Esophagus squamous epithelium (tissue), 5 donors: ENCODE measurements at regions not wholly inside any gene's neighbourhood (a gene's known extent, or its start where the extent isn't known, plus 50 kb on each side); places are given as distances from the start of the nearest gene placed in this dataset.

Experiments used
- DNase-seq: peaks from one replicate; lab custom pipeline; 2025; lab: John Stamatoyannopoulos, UW
- H3K27ac ChIP-seq, 4 donors: fragments of 200-600 bp; sonication (generic); one replicate each; pipeline ENCODE4 v1.5.1; 2016 to 2019; ENCODE audit warnings: mild to moderate bottlenecking in 1 of 4
- H3K27me3 ChIP-seq, 4 donors: fragments of 200-600 bp; sonication (generic); 1 replicate in 3 of 4; 2 replicates in 1 of 4; pipeline versions ENCODE4 v1.5.1 to v1.6.0; 2017 to 2021; ENCODE audit warnings: antibody characterized with exemption in 1 of 4
- H3K36me3 ChIP-seq, 3 donors: fragments of 200-600 bp; sonication (generic); one replicate each; pipeline ENCODE4 v1.5.1; 2016 to 2019
- H3K4me1 ChIP-seq, 3 donors: fragments of 200-600 bp; sonication (generic); one replicate each; pipeline ENCODE4 v1.5.1; 2017 to 2019
- H3K4me3 ChIP-seq, 4 donors: fragments of 200-600 bp; sonication (generic); 1 replicate in 3 of 4; 2 replicates in 1 of 4; pipeline ENCODE4 v1.5.1; 2016 to 2019; ENCODE audit warnings: mild to moderate bottlenecking in 2 of 4, moderate library complexity in 1 of 4
- H3K9me3 ChIP-seq, 3 donors: fragments of 200-600 bp; sonication (generic); one replicate each; pipeline ENCODE4 v1.5.1; 2016 to 2019
- POLR2A ChIP-seq, 4 donors: fragments of 450-650 bp; IDR thresholded peaks; one replicate each; pipeline ENCODE4 v1.6.1; 2017; ENCODE audit warnings: antibody characterized with exemption in 4 of 4, mild to moderate bottlenecking in 4 of 4, moderate library complexity in 3 of 4
- WGBS, 2 donors: methylation state at CpG; one replicate each; pipeline ENCODE4 v1.1.5; 2018; 5-methylcytosine and 5-hydroxymethylcytosine counted together
- intact Hi-C: fragments of 100-400 bp; cut with DNase I; formaldehyde crosslinking; loops from one replicate; pipeline ENCODE4 v1.15.0; 2022
- TF ChIP-seq, protein P1 (sequence below), 6 experiments: fragments of 450-650 bp in 4 of 6; fragments of 200-600 bp in 2 of 6; sonication (generic) in 2 of 6; IDR thresholded peaks; one replicate each; pipeline ENCODE4 v1.5.1; 2016 to 2019; ENCODE audit warnings: antibody characterized with exemption in 6 of 6, mild to moderate bottlenecking in 4 of 6, moderate library complexity in 4 of 6
- donor health status: DM: yes; HTN: yes; CAD: no.

- Histone ChIP-seq H3K27me3 (no peaks in the 10 kb centered on the region), H3K4me1 (no peaks in the 10 kb centered on the region), H3K36me3 (no peaks in the 10 kb centered on the region), H3K4me3 (no peak overlapping the region), H3K9me3 (no peaks in the 10 kb centered on the region), H3K27ac (no peak overlapping the region)
- 55 to 60% methylated on average over 5 of the region's 5 CpGs for WGBS, 2 donors
- no peak for TF ChIP-seq POLR2A (IDR thresholded peaks at IDR 0.05)
- TF ChIP-seq, protein P1, sequence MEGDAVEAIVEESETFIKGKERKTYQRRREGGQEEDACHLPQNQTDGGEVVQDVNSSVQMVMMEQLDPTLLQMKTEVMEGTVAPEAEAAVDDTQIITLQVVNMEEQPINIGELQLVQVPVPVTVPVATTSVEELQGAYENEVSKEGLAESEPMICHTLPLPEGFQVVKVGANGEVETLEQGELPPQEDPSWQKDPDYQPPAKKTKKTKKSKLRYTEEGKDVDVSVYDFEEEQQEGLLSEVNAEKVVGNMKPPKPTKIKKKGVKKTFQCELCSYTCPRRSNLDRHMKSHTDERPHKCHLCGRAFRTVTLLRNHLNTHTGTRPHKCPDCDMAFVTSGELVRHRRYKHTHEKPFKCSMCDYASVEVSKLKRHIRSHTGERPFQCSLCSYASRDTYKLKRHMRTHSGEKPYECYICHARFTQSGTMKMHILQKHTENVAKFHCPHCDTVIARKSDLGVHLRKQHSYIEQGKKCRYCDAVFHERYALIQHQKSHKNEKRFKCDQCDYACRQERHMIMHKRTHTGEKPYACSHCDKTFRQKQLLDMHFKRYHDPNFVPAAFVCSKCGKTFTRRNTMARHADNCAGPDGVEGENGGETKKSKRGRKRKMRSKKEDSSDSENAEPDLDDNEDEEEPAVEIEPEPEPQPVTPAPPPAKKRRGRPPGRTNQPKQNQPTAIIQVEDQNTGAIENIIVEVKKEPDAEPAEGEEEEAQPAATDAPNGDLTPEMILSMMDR (IDR thresholded peaks at IDR 0.05) = no peak
- intact Hi-C loops = no loop called here
- DNase-seq = no peak
Observed at GRCh38 chr18:27871726-27872125, 305.2 kb downstream of the CDH2 start.

- WGBS, 2 donors = 79 to 93% methylated on average over 4 of the region's 4 CpGs
- no peak for DNase-seq
- no peaks in the 10 kb centered on the region for H3K36me3 ChIP-seq
- intact Hi-C loops = no loop called here
- no peaks in the 10 kb centered on the region for H3K9me3 ChIP-seq
- H3K27ac ChIP-seq = no peak overlapping the region
- H3K27me3 ChIP-seq = no peaks in the 10 kb centered on the region
- H3K4me1 ChIP-seq = no peaks in the 10 kb centered on the region
- no peak overlapping the region for H3K4me3 ChIP-seq
- TF ChIP-seq POLR2A (IDR thresholded peaks at IDR 0.05) = no peak
- TF ChIP-seq, protein P1 (IDR thresholded peaks at IDR 0.05) = no peak
Observed at GRCh38 chr18:27869735-27870134, 307.2 kb downstream of the CDH2 start.

DNA sequence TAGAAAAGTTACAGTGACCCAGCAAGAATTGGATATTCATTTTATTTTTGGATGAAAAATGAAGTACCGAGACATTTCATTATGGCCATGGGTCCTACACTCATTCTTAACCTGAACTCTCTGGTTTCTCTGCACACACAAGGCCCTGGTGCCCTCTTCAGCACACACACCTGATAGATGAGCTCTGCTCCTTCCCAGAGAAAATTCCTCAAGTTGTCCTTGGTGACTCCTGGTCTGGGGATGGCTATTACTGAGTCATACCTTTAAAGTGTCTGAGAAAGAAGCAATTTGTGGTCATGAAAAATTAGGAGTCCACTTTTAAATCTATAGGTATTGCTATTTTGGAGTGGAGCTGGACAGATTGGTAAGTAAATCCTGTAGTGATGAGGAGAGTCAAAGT is 311.5 kb downstream of the CDH2 start:
- Histone ChIP-seq H3K4me3 (no peak overlapping the region), H3K9me3 (no peaks in the 10 kb centered on the region), H3K36me3 (no peaks in the 10 kb centered on the region), H3K27me3 (no peaks in the 10 kb centered on the region), H3K27ac (no peak overlapping the region), H3K4me1 (peaks cover 0 to 5% (median under 1%) of the 10 kb centered on the region in 3 donors)
- DNase-seq = no peak
- intact Hi-C loops = no loop called here
- no peak for TF ChIP-seq POLR2A (IDR thresholded peaks at IDR 0.05)
- TF ChIP-seq, protein P1 (IDR thresholded peaks at IDR 0.05) = no peak
- 100% methylated on average over 1 of the region's 1 CpG for WGBS, 2 donors

- H3K27ac ChIP-seq = no peak overlapping the region
- no peaks in the 10 kb centered on the region for H3K9me3 ChIP-seq
- no peak for DNase-seq
- WGBS, 2 donors = 51 to 61% methylated on average over 4 of the region's 4 CpGs
- H3K4me3 ChIP-seq = no peak overlapping the region
- intact Hi-C loops = no loop called here
- H3K4me1 ChIP-seq = peaks cover 3 to 16% (median 6%) of the 10 kb centered on the region in 3 donors
- TF ChIP-seq POLR2A (IDR thresholded peaks at IDR 0.05) = no peak
- TF ChIP-seq, protein P1 (IDR thresholded peaks at IDR 0.05) = no peak
- H3K27me3 ChIP-seq = no peaks in the 10 kb centered on the region
- no peaks in the 10 kb centered on the region for H3K36me3 ChIP-seq
Observed at GRCh38 chr18:27863780-27864430, 313.0 kb downstream of the CDH2 start.

DNA sequence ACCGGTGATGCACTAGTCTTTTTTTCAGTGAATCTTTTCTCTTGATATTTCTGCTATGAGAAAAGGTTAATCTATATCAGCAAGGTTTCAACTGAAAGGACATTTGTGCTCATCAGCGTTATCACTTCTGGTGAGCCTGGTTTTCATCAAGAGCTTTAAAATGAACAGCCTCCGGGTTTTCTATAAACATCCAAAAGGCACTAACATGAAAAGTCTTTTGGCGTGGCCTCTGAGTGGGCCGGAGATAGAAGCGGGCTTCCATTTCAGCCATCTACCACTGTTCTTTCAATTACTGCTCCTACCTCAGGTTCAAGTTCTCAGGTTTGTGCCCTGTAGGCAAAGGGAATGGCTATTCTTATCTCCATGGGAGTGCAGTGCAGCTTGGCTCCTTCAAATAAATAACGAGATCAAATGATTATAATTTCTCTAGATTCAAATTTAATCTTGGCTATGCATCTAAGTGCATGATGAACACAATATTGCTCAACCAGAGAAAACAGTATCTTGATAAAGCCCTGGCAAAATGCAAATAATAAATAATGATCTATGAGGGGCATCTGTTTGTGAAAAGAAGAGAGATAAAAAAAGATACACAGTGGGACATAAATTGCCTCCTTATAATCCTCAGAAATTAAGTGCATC is 314.8 kb downstream of the CDH2 start:
- Histone ChIP-seq H3K27me3 (no peaks in the 10 kb centered on the region), H3K27ac (no peak overlapping the region), H3K4me3 (no peak overlapping the region), H3K36me3 (no peaks in the 10 kb centered on the region), H3K4me1 (peaks cover 3 to 16% (median 6%) of the 10 kb centered on the region in 3 donors), H3K9me3 (no peaks in the 10 kb centered on the region)
- DNase-seq = no peak
- TF ChIP-seq, protein P1 (IDR thresholded peaks at IDR 0.05) = no peak
- TF ChIP-seq POLR2A (IDR thresholded peaks at IDR 0.05) = no peak
- intact Hi-C loops = no loop called here
- 81 to 91% methylated on average over 7 of the region's 7 CpGs for WGBS, 2 donors
